ENCODE measurements at regions not wholly inside any gene's neighbourhood (a gene's known extent, or its start where the extent isn't known, plus 50 kb on each side); places are given as distances from the start of the nearest gene placed in this dataset.
"Not testable (repeated sequence)": the region's sequence is repeated elsewhere in the genome, so short reads cannot be mapped to it uniquely, and the experiment has no call there.

- DNase-seq (ENCODE audit: low read depth) = no peak
Observed at GRCh38 chr1:208467151-208467780, 223.1 kb upstream of the PLXNA2 start.

- no peak for DNase-seq (ENCODE audit: low read depth)
Observed at GRCh38 chr1:208475449-208475848, 231.3 kb upstream of the PLXNA2 start.

GRCh38 chr1:208475951-208476845 is 232.0 kb upstream of the PLXNA2 start:
- no peak for DNase-seq (ENCODE audit: low read depth)

- no peak for DNase-seq (ENCODE audit: low read depth)
Observed at GRCh38 chr1:208476846-208477170, 232.6 kb upstream of the PLXNA2 start.

- no peak for DNase-seq (ENCODE audit: low read depth)
Observed at GRCh38 chr1:208479435-208479834, 235.3 kb upstream of the PLXNA2 start.

- no peak for DNase-seq (ENCODE audit: low read depth)
Observed at GRCh38 chr1:208485512-208485911, 241.3 kb upstream of the PLXNA2 start.

- DNase-seq (ENCODE audit: low read depth) = no peak
Observed at GRCh38 chr1:208486677-208487076, 242.5 kb upstream of the PLXNA2 start.

GRCh38 chr1:208488432-208488831 is 244.2 kb upstream of the PLXNA2 start:
- DNase-seq (ENCODE audit: low read depth) = not testable (repeated sequence)

GRCh38 chr1:208496467-208497371 is 252.5 kb upstream of the PLXNA2 start:
- DNase-seq (ENCODE audit: low read depth) = no peak

- DNase-seq (ENCODE audit: low read depth) = no peak
Observed at GRCh38 chr1:208497866-208498541, 253.8 kb upstream of the PLXNA2 start.

GRCh38 chr1:208499026-208499425 is 254.8 kb upstream of the PLXNA2 start:
- no peak for DNase-seq (ENCODE audit: low read depth)

- DNase-seq (ENCODE audit: low read depth) = no peak
Observed at GRCh38 chr1:208499601-208500000, 255.4 kb upstream of the PLXNA2 start.

- DNase-seq (ENCODE audit: low read depth) = no peak
Observed at GRCh38 chr1:208500375-208500774, 256.2 kb upstream of the PLXNA2 start.

GRCh38 chr1:208501542-208501941 is 257.4 kb upstream of the PLXNA2 start:
- DNase-seq (ENCODE audit: low read depth) = no peak

- DNase-seq (ENCODE audit: low read depth) = no peak
Observed at GRCh38 chr1:208503787-208504186, 259.6 kb upstream of the PLXNA2 start.

GRCh38 chr1:208506812-208507211 is 262.6 kb upstream of the PLXNA2 start:
- no peak for DNase-seq (ENCODE audit: low read depth)

GRCh38 chr1:208509072-208509471 is 264.9 kb upstream of the PLXNA2 start:
- DNase-seq (ENCODE audit: low read depth) = no peak

- DNase-seq (ENCODE audit: low read depth) = no peak
Observed at GRCh38 chr1:208510192-208510952, 266.2 kb upstream of the PLXNA2 start.

- DNase-seq (ENCODE audit: low read depth) = no peak
Observed at GRCh38 chr1:208511242-208511860, 267.2 kb upstream of the PLXNA2 start.

GRCh38 chr1:208513799-208514198 is 269.6 kb upstream of the PLXNA2 start:
- DNase-seq (ENCODE audit: low read depth) = no peak

- no peak for DNase-seq (ENCODE audit: low read depth)
Observed at GRCh38 chr1:208515129-208515528, 270.9 kb upstream of the PLXNA2 start.
